HepG2 (cell line): ENCODE measurements at regions not wholly inside any gene's neighbourhood (a gene's known extent, or its start where the extent isn't known, plus 50 kb on each side); places are given as distances from the start of the nearest gene placed in this dataset.

ENCODE experiments used
- EZH2 ChIP-seq: conservative IDR thresholded peaks from 2 replicates; pipeline ENCODE4 v1.6.1; 2012; ENCODE audit warnings: mild to moderate bottlenecking, low read depth, low read length, moderate library complexity
- FOXA1 ChIP-seq, 2 experiments: fragments of 450-650 bp in 1 of 2; sonication (generic) in 1 of 2; formaldehyde crosslinking in 1 of 2; IDR thresholded peaks; 2 replicates each; pipeline versions ENCODE4 v1.4.0 to v1.6.1; 2016 to 2020; ENCODE audit warnings: missing genetic modification reagents in 1 of 2
- PITX1 ChIP-seq: sonication (generic); formaldehyde crosslinking; IDR thresholded peaks from 2 replicates; pipeline ENCODE4 v1.5.1; 2020; ENCODE audit warnings: mild to moderate bottlenecking, missing genetic modification reagents
- PRPF4 ChIP-seq: fragments of 200-400 bp; formaldehyde crosslinking; IDR thresholded peaks from 2 replicates; pipeline ENCODE4 v1.6.1; 2016; ENCODE audit warnings: low read length, low read depth; ENCODE audit not compliant: poor library complexity, severe bottlenecking
- ZNF710 ChIP-seq: sonication (generic); formaldehyde crosslinking; IDR thresholded peaks from 2 replicates; pipeline ENCODE4 v1.5.0; 2020; ENCODE audit warnings: mild to moderate bottlenecking, missing genetic modification reagents, borderline replicate concordance

- TF ChIP-seq EZH2 (no peak), PRPF4 (no peak), FOXA1 (IDR thresholded peaks at IDR 0.05) (no peak), FOXA1 (CRISPR knock-in tag; IDR thresholded peaks at IDR 0.05) (no peak), PITX1 (no peak), ZNF710 (CRISPR knock-in tag) (no peak)
These were observed 53.0 kb upstream of the LCLAT1 start for GRCh38 chr2:30394096-30394495.
